ENCODE measurements at regions not wholly inside any gene's neighbourhood (a gene's known extent, or its start where the extent isn't known, plus 50 kb on each side); places are given as distances from the start of the nearest gene placed in this dataset.
A peak's percentile ranks its signal among the peaks of the same experiment; 100 is the strongest.
"Not testable (repeated sequence)": the region's sequence is repeated elsewhere in the genome, so short reads cannot be mapped to it uniquely, and the experiment has no call there.

- ATAC-seq (no peak), DNase-seq (ENCODE audit: low spot score) (no peak)
- intact Hi-C loops (cut with DNase I) = no loop called here
These were observed 162.0 kb downstream of the C1D start for GRCh38 chr2:67900826-67901225.

DNA sequence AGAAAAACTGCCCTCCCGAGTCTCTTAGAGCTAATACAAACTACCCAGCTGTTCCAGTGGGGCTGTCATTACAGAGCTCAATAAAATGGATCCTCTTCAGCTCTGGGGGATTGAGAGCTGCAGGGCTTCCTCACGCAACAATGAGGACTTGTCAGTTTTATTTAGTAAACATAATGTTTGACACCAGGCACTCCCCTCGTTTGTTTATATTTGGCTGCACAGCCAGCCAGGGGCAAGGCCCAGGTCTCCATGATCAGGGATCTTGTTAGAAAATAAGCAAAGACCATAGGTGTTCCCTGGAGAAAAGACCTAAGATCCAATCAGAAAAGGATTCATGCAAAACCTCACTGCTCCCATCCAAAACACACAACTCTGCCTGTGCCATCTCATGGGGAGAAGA is 158.2 kb downstream of the C1D start:
- no peak for ATAC-seq
- DNase-seq (ENCODE audit: low spot score) = no peak
- intact Hi-C loops (cut with DNase I) = no loop called here

GRCh38 chr2:67904966-67905365 is 157.8 kb downstream of the C1D start:
- ATAC-seq = no peak
- intact Hi-C loops (cut with DNase I) = no loop called here

DNA sequence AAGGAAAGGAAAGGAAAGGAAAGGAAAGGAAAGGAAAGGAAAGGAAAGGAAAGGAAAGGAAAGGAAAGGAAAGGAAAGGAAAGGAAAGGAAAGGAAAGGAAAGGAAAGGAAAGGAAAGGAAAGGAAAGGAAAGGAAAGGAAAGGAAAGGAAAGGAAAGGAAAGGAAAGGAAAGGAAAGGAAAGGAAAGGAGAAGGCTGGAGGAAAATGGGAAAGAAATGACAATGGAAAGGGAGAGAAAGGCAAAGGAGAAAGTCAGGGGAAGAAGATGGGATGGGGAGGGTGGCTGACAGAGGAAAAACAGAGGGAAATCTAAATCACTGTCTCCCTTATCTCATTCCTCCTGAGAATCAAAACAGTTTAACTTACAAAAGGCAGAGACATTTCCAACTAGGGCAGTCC is 156.3 kb downstream of the C1D start:
- DNase-seq (ENCODE audit: low spot score); ATAC-seq; intact Hi-C loops (cut with DNase I): not testable (repeated sequence)

More at GRCh38 chr2:67904966-67905365, 157.8 kb downstream of the C1D start:
- DNase-seq (ENCODE audit: low spot score) = no peak

GRCh38 chr2:67917332-67918054 is 145.3 kb downstream of the C1D start:
- DNase-seq (ENCODE audit: low spot score) = no peak
- intact Hi-C loops (cut with DNase I) = no loop called here
- ATAC-seq = peak; percentile 39

DNA sequence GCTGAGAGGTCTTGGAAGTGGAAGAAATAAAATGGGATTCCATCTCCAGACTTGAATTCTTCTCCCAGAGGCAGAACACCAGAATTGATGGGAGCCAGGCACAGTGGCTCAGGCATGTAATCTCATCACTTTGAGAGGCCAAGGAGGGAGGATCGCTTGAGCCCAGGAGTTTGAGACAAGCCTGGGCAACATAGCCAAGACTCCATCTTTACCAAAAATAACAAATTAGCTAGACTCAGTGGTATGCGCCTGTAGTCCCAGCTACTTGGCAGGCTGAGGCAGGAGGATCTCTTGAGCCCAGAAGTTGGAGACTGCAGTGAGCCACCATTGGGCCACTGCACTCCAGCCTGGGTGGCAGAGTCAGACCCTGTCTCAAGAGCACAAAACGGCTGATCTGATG is 144.3 kb downstream of the C1D start:
- ATAC-seq = peak; percentile 55
- DNase-seq (ENCODE audit: low spot score) = no peak
- intact Hi-C loops (cut with DNase I) = no loop called here

GRCh38 chr2:67919490-67919889 is 143.3 kb downstream of the C1D start:
- intact Hi-C loops (cut with DNase I) = no loop called here
- ATAC-seq = no peak
- no peak for DNase-seq (ENCODE audit: low spot score)

DNA sequence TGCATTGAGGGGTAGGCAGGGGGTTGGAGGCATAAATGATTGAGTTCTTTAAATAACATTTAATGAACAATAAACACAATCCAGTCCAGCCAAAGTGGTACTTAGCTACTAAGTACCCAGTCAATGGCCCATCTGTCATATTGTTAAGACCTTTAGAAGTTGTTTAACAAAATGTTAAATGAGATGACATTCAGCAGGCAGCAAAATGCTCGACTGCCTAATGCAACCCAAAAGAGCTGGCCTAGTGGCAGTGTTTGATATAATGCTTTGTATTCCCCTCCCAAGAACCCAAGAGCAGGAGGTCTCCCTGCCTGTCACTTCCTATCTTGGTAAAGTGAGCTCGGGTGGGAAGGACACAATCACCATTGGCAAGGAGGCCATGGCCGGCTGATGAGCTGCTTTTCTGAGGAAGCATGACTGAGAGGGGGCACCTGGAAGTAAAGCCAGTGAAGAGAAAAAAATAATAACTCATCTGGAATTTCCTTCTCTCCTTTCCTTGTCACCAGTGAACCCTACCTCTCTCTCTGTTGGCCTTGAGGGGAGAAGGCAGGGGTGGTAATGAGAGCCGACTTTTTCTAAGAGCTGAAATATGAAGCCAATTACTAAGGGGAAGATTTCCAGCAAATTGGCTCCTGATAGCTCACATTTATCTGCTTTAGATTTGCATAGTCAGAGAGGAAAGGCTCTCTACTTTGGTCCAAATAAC is 140.6 kb downstream of the C1D start:
- no peak for ATAC-seq
- intact Hi-C loops (cut with DNase I) = no loop called here
- no peak for DNase-seq (ENCODE audit: low spot score)

DNA sequence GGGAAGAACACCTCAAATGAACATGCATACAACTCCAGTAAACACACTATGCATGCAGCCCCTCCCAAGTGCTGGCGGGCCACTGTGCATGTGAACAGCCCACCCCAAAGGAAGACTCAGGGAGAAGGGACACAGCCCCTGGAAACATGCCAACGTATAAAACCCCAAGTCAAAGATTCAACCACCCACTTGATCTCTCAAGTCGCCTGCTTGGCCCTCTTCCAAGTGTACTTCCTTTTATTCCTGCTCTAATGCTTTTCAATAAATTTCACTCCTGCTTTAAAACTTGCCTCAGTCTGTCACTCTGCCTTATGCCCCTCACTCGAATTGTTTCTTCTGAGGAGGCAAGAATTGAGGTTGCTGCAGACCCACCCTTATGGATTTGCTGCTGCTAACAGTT is 139.1 kb downstream of the C1D start:
- intact Hi-C loops (cut with DNase I) = no loop called here
- no peak for ATAC-seq

DNA sequence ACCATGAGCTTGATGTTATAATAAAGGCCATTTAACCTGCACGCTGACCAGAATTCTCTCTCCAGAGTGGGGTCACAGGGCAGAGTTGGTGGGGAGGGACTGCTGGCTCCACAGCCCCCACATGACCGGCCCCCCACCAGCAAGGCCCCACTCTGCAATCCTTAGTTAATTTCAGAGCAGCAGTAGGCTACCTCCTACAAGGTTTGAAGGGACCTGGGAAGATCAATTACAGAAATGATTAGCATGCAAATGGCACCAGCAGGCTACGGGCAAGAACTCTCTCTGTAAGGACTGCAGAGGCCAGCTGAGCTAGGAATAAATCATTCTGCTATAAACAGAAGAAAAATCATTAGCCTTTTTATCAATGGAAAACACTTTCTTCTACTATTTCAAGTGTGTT is 135.3 kb downstream of the C1D start:
- intact Hi-C loops (cut with DNase I) = no loop called here
- ATAC-seq (no peak), DNase-seq (ENCODE audit: low spot score) (no peak)

More for the DNA sequence above, 139.1 kb downstream of the C1D start:
- no peak for DNase-seq (ENCODE audit: low spot score)

- no peak for ATAC-seq
- intact Hi-C loops (cut with DNase I) = no loop called here
- DNase-seq (ENCODE audit: low spot score) = no peak
These were observed 132.6 kb downstream of the C1D start for GRCh38 chr2:67930156-67930555.

DNA sequence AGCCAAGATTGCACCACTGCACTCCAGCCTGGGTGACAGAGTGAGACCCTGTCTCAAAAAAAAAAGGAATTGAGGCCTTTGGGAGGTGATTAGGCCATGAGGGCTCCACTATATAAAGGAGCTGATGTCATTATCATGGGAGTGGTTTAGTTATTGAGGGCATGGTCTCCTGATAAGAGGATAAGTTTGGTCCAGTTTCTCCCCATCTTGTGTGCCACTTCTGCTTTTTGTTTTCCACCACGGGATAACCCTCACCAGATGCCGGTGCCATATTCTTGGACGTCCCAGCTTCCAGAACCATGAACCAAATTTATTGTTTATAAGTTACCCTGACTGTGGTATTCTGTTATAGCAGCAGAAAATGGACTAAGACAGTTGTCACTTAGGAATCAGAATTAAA is 125.8 kb downstream of the C1D start:
- ATAC-seq (no peak), DNase-seq (ENCODE audit: low spot score) (no peak)
- intact Hi-C loops (cut with DNase I) = no loop called here

- intact Hi-C loops (cut with DNase I) = no loop called here
- no peak for DNase-seq (ENCODE audit: low spot score)
- no peak for ATAC-seq
These were observed 124.8 kb downstream of the C1D start for GRCh38 chr2:67938053-67938452.

- intact Hi-C loops (cut with DNase I) = no loop called here
- no peak for ATAC-seq
- DNase-seq (ENCODE audit: low spot score) = no peak
These were observed 117.7 kb downstream of the C1D start for GRCh38 chr2:67945056-67945455.

- intact Hi-C loops (cut with DNase I) = no loop called here
- ATAC-seq = no peak
- no peak for DNase-seq (ENCODE audit: low spot score)
These were observed 116.9 kb downstream of the C1D start for GRCh38 chr2:67945940-67946339.

DNA sequence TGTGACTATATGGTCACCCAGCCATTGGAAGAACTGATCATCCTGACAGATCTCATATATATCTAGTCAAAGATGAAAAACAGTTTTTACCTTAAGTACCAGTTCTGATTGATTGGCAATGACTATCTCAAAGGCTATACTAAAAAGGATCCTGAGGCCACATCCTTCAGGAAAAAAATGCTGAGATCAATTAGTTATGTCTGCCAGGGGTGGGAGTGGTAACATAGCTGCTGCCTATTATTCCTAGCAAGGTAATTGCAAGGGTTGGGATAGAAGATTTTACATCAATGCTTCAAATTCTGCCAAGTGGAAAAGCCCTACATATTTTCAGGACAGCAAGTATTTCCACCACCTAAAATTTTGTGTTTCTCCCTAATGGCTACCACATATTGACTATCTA is 114.7 kb downstream of the C1D start:
- DNase-seq (ENCODE audit: low spot score) = no peak
- no peak for ATAC-seq
- intact Hi-C loops (cut with DNase I) = no loop called here

DNA sequence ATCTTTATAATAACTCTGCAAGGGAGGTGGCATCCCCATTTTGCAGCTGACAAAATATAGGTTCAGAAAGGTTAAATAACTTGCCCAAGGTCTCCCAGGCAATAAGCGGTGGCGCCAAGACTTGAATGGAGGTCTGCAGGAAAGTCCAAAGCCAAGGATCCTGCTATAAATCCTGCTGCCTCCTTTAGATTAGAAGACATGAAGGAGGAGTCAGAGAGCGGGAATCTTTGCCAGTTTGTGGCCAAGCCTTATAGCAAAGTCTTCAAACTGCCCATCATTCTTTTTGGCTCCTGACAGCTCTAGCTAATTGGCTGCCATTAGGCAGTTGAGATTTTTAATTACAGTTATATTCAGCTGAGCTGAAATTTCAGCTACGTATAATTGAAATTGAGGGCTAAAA is 114.3 kb downstream of the C1D start:
- no peak for DNase-seq (ENCODE audit: low spot score)
- no peak for ATAC-seq
- intact Hi-C loops (cut with DNase I) = no loop called here

DNA sequence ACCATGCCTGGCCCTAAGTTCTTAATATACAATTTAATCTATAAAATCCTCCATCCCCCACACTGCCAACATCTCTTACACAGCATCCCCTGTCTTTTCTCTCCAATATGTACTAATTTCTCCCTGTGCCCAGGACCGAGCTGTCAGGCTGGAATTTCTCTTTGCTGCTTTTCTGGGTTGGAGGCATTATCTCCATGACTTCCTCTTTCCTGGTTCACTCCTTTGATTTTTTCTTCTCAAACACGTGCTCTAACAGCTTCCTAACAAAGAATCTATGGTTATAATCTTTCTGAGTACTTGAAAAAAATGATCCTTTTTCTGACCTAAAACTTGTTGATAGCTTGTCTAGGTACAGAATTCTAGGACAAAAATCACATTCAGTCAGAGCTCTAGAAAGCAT is 112.8 kb downstream of the C1D start:
- intact Hi-C loops (cut with DNase I) = no loop called here
- ATAC-seq (no peak), DNase-seq (ENCODE audit: low spot score) (no peak)

- intact Hi-C loops (cut with DNase I) = no loop called here
- ATAC-seq = no peak
- DNase-seq (ENCODE audit: low spot score) = no peak
These were observed 111.9 kb downstream of the C1D start for GRCh38 chr2:67950919-67951318.

GRCh38 chr2:67952066-67952465 is 110.7 kb downstream of the C1D start:
- intact Hi-C loops (cut with DNase I) = no loop called here
- ATAC-seq = no peak
- no peak for DNase-seq (ENCODE audit: low spot score)

Data from sciatic nerve (tissue), 2 donors.